GM20000 (cell line): ENCODE measurements at regions not wholly inside any gene's neighbourhood (a gene's known extent, or its start where the extent isn't known, plus 50 kb on each side); places are given as distances from the start of the nearest gene placed in this dataset.

Source experiments
- DNase-seq: peaks from one replicate; pipeline ENCODE4 v3.0.0; 2012; ENCODE audit warnings: low spot score
- CTCF ChIP-seq: IDR thresholded peaks from 2 replicates; pipeline ENCODE4 v1.5.1; 2012; ENCODE audit warnings: mild to moderate bottlenecking, control low read depth; ENCODE audit errors: extremely low read depth, missing control alignments

- DNase-seq, result no peak
- no peak for TF ChIP-seq CTCF
These were observed 1163.3 kb downstream of the VRK1 start for GRCh38 chr14:97960436-97960835.

GRCh38 chr14:97970222-97970621, 1173.0 kb downstream of the VRK1 start:
- TF ChIP-seq CTCF, result no peak
- no peak for DNase-seq

GRCh38 chr14:97975216-97975615, 1178.0 kb downstream of the VRK1 start:
- DNase-seq, result no peak
- TF ChIP-seq CTCF, result no peak

- TF ChIP-seq CTCF, result no peak
- no peak for DNase-seq
These were observed 1178.8 kb downstream of the VRK1 start for GRCh38 chr14:97975962-97976361.

GRCh38 chr14:97976861-97977260, 1179.7 kb downstream of the VRK1 start:
- DNase-seq, result no peak
- TF ChIP-seq CTCF, result no peak

- TF ChIP-seq CTCF, result no peak
- DNase-seq, result no peak
These were observed 1180.6 kb downstream of the VRK1 start for GRCh38 chr14:97977651-97978261.

GRCh38 chr14:97978341-97978740, 1181.2 kb downstream of the VRK1 start:
- no peak for TF ChIP-seq CTCF
- no peak for DNase-seq
